ENCODE measurements at regions not wholly inside any gene's neighbourhood (a gene's known extent, or its start where the extent isn't known, plus 50 kb on each side); places are given as distances from the start of the nearest gene placed in this dataset.

DNA sequence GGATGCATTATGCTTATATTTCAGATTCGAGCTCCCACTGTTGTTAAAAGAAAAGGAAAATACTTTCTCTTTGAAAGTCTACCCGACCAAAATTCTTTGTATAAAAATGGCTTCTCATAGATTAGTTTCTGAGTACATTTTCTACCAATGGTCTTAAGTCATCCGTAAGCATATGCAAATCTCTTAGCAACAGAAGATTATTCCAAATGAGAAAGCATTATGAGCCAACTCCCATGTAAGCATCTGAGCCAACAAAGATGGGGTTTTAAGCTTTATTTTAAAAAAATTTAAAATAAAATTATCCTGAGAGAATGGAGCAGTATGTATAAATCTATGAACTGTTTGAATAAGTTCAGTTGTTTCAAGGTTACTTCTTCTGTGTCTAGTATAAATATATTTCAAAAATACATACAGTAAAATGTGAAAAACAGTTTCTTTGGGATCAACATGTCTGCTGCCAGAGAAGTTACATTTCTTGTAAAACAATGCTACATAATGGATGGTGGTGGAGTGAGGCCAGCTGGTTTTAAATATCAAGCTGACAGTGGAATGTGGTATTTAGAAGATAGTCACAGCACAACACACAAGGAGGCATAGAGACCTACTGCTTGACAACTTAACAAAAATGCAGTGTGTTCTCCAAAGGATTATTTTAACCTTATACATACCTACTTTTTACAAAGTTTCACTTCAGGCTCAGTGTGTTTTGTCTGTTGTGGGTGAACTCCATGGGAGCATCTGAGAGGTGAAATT, 199.5 kb upstream of the DIPK2B start:
- TF ChIP-seq, protein P1, sequence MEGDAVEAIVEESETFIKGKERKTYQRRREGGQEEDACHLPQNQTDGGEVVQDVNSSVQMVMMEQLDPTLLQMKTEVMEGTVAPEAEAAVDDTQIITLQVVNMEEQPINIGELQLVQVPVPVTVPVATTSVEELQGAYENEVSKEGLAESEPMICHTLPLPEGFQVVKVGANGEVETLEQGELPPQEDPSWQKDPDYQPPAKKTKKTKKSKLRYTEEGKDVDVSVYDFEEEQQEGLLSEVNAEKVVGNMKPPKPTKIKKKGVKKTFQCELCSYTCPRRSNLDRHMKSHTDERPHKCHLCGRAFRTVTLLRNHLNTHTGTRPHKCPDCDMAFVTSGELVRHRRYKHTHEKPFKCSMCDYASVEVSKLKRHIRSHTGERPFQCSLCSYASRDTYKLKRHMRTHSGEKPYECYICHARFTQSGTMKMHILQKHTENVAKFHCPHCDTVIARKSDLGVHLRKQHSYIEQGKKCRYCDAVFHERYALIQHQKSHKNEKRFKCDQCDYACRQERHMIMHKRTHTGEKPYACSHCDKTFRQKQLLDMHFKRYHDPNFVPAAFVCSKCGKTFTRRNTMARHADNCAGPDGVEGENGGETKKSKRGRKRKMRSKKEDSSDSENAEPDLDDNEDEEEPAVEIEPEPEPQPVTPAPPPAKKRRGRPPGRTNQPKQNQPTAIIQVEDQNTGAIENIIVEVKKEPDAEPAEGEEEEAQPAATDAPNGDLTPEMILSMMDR (IDR thresholded peaks at IDR 0.05; ENCODE audit: borderline replicate concordance, insufficient read depth, low read depth, low read length) = no peak

DNA sequence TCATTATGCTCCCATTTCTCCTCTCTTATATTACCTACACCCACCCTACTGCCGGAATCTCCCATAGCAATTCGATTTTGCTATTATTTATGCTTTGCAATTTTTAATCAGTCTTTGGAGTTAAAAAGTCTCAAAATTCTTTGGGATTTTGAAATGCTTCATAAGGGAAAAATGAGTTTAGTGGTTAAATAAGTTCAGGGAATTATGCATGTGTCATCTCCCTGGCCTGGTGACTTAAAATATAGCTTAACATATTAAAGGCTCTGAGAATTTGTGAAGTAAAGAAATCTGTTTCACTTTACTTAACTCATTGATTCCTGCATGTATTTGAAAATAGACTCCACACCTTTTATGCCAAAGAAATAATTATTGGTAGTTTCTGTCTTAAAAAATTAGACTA, 185.1 kb upstream of the DIPK2B start:
- no peak overlapping the region for H3K4me3 ChIP-seq (ENCODE audit: low read depth, low read length)
- TF ChIP-seq, protein P1 (IDR thresholded peaks at IDR 0.05; ENCODE audit: borderline replicate concordance, insufficient read depth, low read depth, low read length) = no peak

More for the DNA sequence above, 199.5 kb upstream of the DIPK2B start:
- no peak overlapping the region for H3K4me3 ChIP-seq (ENCODE audit: low read depth, low read length)

DNA sequence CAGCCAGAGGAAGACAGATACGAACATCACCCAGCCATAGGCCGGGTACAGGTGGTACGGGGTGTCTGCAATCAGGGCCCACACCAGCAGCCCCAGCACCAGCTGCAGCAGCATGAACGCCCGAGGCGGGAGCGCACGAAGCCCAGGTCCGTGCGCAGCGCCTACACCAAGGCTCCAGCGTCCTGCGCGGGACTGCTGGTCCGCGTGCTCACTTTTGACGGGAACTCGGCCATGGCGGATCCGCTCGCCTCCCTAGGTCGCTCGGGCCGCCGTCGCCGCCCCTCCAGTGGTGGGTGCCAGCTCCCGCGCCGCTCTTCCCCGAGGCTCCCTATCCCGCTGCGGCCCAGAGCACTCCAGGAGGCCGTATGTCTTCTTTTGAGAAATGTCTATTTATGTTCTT, 181.2 kb upstream of the DIPK2B start:
- no peak overlapping the region for H3K4me3 ChIP-seq (ENCODE audit: low read depth, low read length)
- TF ChIP-seq, protein P1 (IDR thresholded peaks at IDR 0.05; ENCODE audit: borderline replicate concordance, insufficient read depth, low read depth, low read length) = no peak

GRCh38 chrX:45381366-45381765, 180.7 kb upstream of the DIPK2B start:
- no peak overlapping the region for H3K4me3 ChIP-seq (ENCODE audit: low read depth, low read length)
- TF ChIP-seq, protein P1 (IDR thresholded peaks at IDR 0.05; ENCODE audit: borderline replicate concordance, insufficient read depth, low read depth, low read length) = no peak

DNA sequence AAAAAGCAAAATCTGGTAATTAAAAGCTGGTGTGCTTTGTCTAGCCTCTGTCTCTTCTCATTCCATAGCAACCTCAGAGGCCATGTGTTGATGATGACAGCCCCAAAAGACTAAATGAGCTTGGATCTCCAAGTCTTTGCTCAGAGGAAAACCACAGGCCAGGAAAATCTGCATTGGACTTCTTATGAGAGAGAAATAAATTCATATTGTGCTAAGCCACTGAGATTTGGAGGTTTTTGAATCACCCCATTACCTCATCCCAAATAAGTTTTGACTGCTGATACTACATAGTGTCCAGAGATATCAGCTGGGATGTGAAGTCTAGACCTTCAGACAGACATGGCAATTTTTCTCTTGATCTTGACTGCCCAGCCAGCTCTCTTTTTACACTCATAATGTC, 178.6 kb upstream of the DIPK2B start:
- TF ChIP-seq, protein P1 (IDR thresholded peaks at IDR 0.05; ENCODE audit: borderline replicate concordance, insufficient read depth, low read depth, low read length) = no peak
- no peak overlapping the region for H3K4me3 ChIP-seq (ENCODE audit: low read depth, low read length)

- H3K4me3 ChIP-seq (ENCODE audit: low read depth, low read length) = no peak overlapping the region
- TF ChIP-seq, protein P1 (IDR thresholded peaks at IDR 0.05; ENCODE audit: borderline replicate concordance, insufficient read depth, low read depth, low read length) = no peak
These were observed 171.5 kb upstream of the DIPK2B start for GRCh38 chrX:45372151-45372550.

DNA sequence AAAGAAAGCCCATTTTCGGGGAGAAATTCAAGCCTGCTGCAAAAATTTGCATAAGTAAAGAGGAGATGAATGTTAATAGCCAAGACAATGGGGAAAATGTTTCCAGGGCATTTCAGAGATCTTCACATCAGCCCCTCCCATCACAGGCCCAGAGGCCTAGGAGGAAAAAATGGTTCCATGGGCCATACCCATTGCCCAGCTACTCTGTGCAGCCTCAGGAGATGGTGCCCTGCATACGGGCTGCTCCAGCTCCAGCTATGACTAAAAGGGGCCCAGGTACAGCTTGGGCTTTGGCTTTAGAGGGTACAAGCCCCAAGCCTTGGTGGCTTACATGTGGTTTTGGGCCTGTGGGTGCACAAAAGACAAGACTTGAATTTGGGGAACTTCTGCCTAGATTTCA, 168.0 kb upstream of the DIPK2B start:
- TF ChIP-seq, protein P1 (IDR thresholded peaks at IDR 0.05; ENCODE audit: borderline replicate concordance, insufficient read depth, low read depth, low read length) = no peak
- H3K4me3 ChIP-seq (ENCODE audit: low read depth, low read length) = no peak overlapping the region
